ENCODE measurements at regions not wholly inside any gene's neighbourhood (a gene's known extent, or its start where the extent isn't known, plus 50 kb on each side); places are given as distances from the start of the nearest gene placed in this dataset.

DNA sequence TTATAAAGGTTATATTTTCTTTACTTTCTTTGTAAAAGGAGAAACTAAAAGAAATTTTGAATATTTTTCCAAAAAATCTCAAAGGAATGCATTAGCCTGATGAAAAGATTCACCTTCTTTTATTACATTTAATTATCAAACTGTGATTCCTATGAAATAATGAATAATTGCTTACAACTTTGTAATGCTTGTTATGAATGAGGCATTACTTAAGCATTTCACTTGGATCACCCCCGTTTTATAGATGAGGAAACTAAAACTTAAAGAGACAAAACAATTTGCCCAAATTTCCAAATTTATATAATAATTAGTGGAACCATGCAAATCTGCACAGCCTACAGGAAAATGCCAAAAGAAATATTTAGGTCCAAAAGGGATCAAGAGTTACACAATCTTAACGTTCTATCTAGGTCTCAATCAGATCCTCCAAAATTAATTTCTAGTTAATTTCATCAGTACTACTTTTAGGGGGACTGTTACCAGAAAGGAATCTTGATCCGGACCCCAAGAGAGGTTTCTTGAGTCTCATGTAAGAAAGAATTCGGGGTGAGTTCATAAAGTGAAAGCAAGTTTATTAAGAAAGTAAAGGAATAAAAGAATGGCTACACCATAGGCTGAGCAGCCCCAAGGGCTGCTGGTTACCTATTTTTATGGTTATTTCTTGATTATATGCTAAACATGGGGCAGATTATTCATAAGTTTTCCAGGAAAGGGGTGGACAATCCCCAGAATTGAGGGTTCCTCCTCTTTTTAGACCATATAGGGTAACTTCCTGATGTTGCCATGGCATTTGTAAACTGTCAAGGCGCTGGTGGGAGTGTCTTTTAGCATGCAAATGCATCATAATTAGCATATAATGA lies 288.0 kb downstream of the ADGB start:
- TF ChIP-seq POLR2A (IDR thresholded peaks at IDR 0.05), result no peak
- TF ChIP-seq, protein P1, sequence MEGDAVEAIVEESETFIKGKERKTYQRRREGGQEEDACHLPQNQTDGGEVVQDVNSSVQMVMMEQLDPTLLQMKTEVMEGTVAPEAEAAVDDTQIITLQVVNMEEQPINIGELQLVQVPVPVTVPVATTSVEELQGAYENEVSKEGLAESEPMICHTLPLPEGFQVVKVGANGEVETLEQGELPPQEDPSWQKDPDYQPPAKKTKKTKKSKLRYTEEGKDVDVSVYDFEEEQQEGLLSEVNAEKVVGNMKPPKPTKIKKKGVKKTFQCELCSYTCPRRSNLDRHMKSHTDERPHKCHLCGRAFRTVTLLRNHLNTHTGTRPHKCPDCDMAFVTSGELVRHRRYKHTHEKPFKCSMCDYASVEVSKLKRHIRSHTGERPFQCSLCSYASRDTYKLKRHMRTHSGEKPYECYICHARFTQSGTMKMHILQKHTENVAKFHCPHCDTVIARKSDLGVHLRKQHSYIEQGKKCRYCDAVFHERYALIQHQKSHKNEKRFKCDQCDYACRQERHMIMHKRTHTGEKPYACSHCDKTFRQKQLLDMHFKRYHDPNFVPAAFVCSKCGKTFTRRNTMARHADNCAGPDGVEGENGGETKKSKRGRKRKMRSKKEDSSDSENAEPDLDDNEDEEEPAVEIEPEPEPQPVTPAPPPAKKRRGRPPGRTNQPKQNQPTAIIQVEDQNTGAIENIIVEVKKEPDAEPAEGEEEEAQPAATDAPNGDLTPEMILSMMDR (IDR thresholded peaks at IDR 0.05), result no peak

All from uterus (tissue), 2 donors.